ENCODE measurements at regions not wholly inside any gene's neighbourhood (a gene's known extent, or its start where the extent isn't known, plus 50 kb on each side); places are given as distances from the start of the nearest gene placed in this dataset.

GRCh38 chr6:9896806-9897205 is 518.1 kb downstream of the TFAP2A start:
- TF ChIP-seq CEBPZ (IDR thresholded peaks at IDR 0.05; ENCODE audit: low read length) (no peak), CTCF (CRISPR knock-in tag; IDR thresholded peaks at IDR 0.05) (no peak), SCMH1 (CRISPR knock-in tag; IDR thresholded peaks at IDR 0.05; ENCODE audit: borderline replicate concordance) (no peak), EZH2 (conservative IDR thresholded peaks at IDR 0.05; ENCODE audit: low read depth, low read length) (no peak), EP300 (IDR thresholded peaks at IDR 0.05; ENCODE audit: low read depth in 2 of 2, low read length in 2 of 2) (no peak), EP300 (CRISPR knock-in tag; IDR thresholded peaks at IDR 0.05; ENCODE audit: borderline replicate concordance) (no peak), NFE2L1 (CRISPR knock-in tag; IDR thresholded peaks at IDR 0.05; ENCODE audit: borderline replicate concordance) (no peak), POLR2A (IDR thresholded peaks at IDR 0.05; ENCODE audit: insufficient read depth in 1 of 2, low read depth in 2 of 2, low read length in 2 of 2) (no peak), CHD2 (IDR thresholded peaks at IDR 0.05; ENCODE audit: low read depth, low read length) (no peak)

Measured in HepG2 (cell line).